Smooth muscle cell (in vitro differentiated cells): ENCODE measurements at regions not wholly inside any gene's neighbourhood (a gene's known extent, or its start where the extent isn't known, plus 50 kb on each side); places are given as distances from the start of the nearest gene placed in this dataset.

ENCODE experiments used
- DNase-seq: peaks from one replicate; lab custom pipeline; 2025; ENCODE audit not compliant: unreplicated experiment; lab: John Stamatoyannopoulos, UW
- H2AFZ ChIP-seq: fragments of 200-600 bp; sonication (generic); 2 replicates; pipeline ENCODE4 v1.6.0; 2016; ENCODE audit warnings: antibody characterized with exemption, low read depth, mild to moderate bottlenecking
- H3F3A ChIP-seq: fragments of 200-600 bp; sonication (generic); 2 replicates; pipeline ENCODE4 v1.6.0; 2017; ENCODE audit warnings: antibody characterized with exemption, low read depth
- H3K27ac ChIP-seq: fragments of 200-600 bp; sonication (generic); 2 replicates; pipeline ENCODE4 v1.5.1; 2016; ENCODE audit warnings: low read depth, mild to moderate bottlenecking
- H3K27me3 ChIP-seq: fragments of 200-600 bp; sonication (generic); 2 replicates; pipeline ENCODE4 v1.6.1; 2016; ENCODE audit warnings: low read depth, mild to moderate bottlenecking
- H3K36me3 ChIP-seq: fragments of 200-600 bp; sonication (generic); 2 replicates; pipeline ENCODE4 v1.5.1; 2016; ENCODE audit warnings: low read depth
- H3K4me1 ChIP-seq: fragments of 200-600 bp; sonication (generic); 2 replicates; pipeline ENCODE4 v1.5.1; 2016; ENCODE audit warnings: low read depth
- H3K4me2 ChIP-seq: fragments of 200-600 bp; sonication (generic); 2 replicates; pipeline ENCODE4 v1.6.0; 2016; ENCODE audit warnings: mild to moderate bottlenecking
- H3K4me3 ChIP-seq: fragments of 200-600 bp; sonication (generic); 2 replicates; pipeline ENCODE4 v1.5.1; 2016; ENCODE audit warnings: mild to moderate bottlenecking
- H3K79me2 ChIP-seq: fragments of 200-600 bp; sonication (generic); 2 replicates; pipeline ENCODE4 v1.6.0; 2016; ENCODE audit warnings: low read depth, mild to moderate bottlenecking
- H3K9ac ChIP-seq: fragments of 200-600 bp; sonication (generic); 2 replicates; pipeline ENCODE4 v1.6.0; 2016; ENCODE audit warnings: low read depth
- H3K9me3 ChIP-seq: fragments of 200-600 bp; sonication (generic); replicated peaks from 2 replicates; pipeline ENCODE4 v1.5.1; 2016; ENCODE audit warnings: low read depth
- H4K20me1 ChIP-seq: fragments of 200-600 bp; sonication (generic); 2 replicates; pipeline ENCODE4 v1.6.0; 2016; ENCODE audit warnings: low read depth
- CTCF ChIP-seq: fragments of 200-600 bp; sonication (generic); IDR thresholded peaks from 2 replicates; pipeline ENCODE4 v1.5.1; 2017; ENCODE audit warnings: borderline replicate concordance, mild to moderate bottlenecking, antibody characterized with exemption; ENCODE audit not compliant: insufficient read depth, poor library complexity, severe bottlenecking
- whole genome bisulfite sequencing: methylation state at CpG from one replicate; pipeline ENCODE4 v1.1.7; 2016; ENCODE audit warnings: low lambda C conversion rate; 5-methylcytosine and 5-hydroxymethylcytosine counted together

GRCh38 chrX:30039768-30040167, 175.6 kb upstream of the MAGEB2 start:
- Histone ChIP-seq H2AFZ (no peak overlapping the region), H3K4me3 (no peak overlapping the region), H3F3A (no peaks in the 10 kb centered on the region), H3K9ac (no peak overlapping the region), H3K27ac (no peak overlapping the region), H3K4me2 (no peak overlapping the region), H3K9me3 (no peaks in the 10 kb centered on the region), H3K36me3 (no peaks in the 10 kb centered on the region), H3K79me2 (no peaks in the 10 kb centered on the region), H3K27me3 (no peaks in the 10 kb centered on the region), H4K20me1 (no peaks in the 10 kb centered on the region), H3K4me1 (no peaks in the 10 kb centered on the region)
- TF ChIP-seq CTCF, result no peak
- 57% methylated on average over 2 of the region's 2 CpGs for WGBS
- DNase-seq, result no peak

GRCh38 chrX:30060718-30061117, 154.6 kb upstream of the MAGEB2 start:
- H2AFZ ChIP-seq, result no peak overlapping the region
- WGBS, result 51% methylated on average over 2 of the region's 2 CpGs
- H3K27ac ChIP-seq, result no peak overlapping the region
- H3K9me3 ChIP-seq, result no peaks in the 10 kb centered on the region
- no peak overlapping the region for H3K9ac ChIP-seq
- peak; percentile 28 for TF ChIP-seq CTCF
- H4K20me1 ChIP-seq, result no peaks in the 10 kb centered on the region
- no peak overlapping the region for H3K4me2 ChIP-seq
- no peaks in the 10 kb centered on the region for H3K36me3 ChIP-seq
- H3K79me2 ChIP-seq, result no peaks in the 10 kb centered on the region
- H3K4me3 ChIP-seq, result no peak overlapping the region
- H3F3A ChIP-seq, result no peaks in the 10 kb centered on the region
- no peaks in the 10 kb centered on the region for H3K27me3 ChIP-seq
- no peak for DNase-seq
- no peaks in the 10 kb centered on the region for H3K4me1 ChIP-seq

GRCh38 chrX:30065226-30065625, 150.1 kb upstream of the MAGEB2 start:
- no peak for TF ChIP-seq CTCF
- Histone ChIP-seq H2AFZ (no peak overlapping the region), H3K27ac (no peak overlapping the region), H3K36me3 (no peaks in the 10 kb centered on the region), H3K27me3 (no peaks in the 10 kb centered on the region), H3K4me3 (no peak overlapping the region), H3K79me2 (no peaks in the 10 kb centered on the region), H3K9ac (no peak overlapping the region), H3K4me2 (no peak overlapping the region), H3K4me1 (no peaks in the 10 kb centered on the region), H4K20me1 (no peaks in the 10 kb centered on the region), H3K9me3 (no peaks in the 10 kb centered on the region), H3F3A (no peaks in the 10 kb centered on the region)
- WGBS, result 62% methylated on average over 2 of the region's 2 CpGs
- DNase-seq, result no peak

GRCh38 chrX:30067677-30068076, 147.7 kb upstream of the MAGEB2 start:
- Histone ChIP-seq H3F3A (no peaks in the 10 kb centered on the region), H3K27ac (no peak overlapping the region), H3K4me1 (no peaks in the 10 kb centered on the region), H3K9me3 (no peaks in the 10 kb centered on the region), H3K36me3 (no peaks in the 10 kb centered on the region), H3K9ac (no peak overlapping the region), H2AFZ (no peak overlapping the region), H3K79me2 (no peaks in the 10 kb centered on the region), H3K4me2 (no peak overlapping the region), H4K20me1 (no peaks in the 10 kb centered on the region), H3K27me3 (no peaks in the 10 kb centered on the region), H3K4me3 (no peak overlapping the region)
- no peak for DNase-seq
- TF ChIP-seq CTCF, result no peak
- 63% methylated on average over 4 of the region's 4 CpGs for WGBS
